ENCODE measurements at regions not wholly inside any gene's neighbourhood (a gene's known extent, or its start where the extent isn't known, plus 50 kb on each side); places are given as distances from the start of the nearest gene placed in this dataset.
A peak's percentile ranks its signal among the peaks of the same experiment; 100 is the strongest.
"Not testable (repeated sequence)": the region's sequence is repeated elsewhere in the genome, so short reads cannot be mapped to it uniquely, and the experiment has no call there.

DNA sequence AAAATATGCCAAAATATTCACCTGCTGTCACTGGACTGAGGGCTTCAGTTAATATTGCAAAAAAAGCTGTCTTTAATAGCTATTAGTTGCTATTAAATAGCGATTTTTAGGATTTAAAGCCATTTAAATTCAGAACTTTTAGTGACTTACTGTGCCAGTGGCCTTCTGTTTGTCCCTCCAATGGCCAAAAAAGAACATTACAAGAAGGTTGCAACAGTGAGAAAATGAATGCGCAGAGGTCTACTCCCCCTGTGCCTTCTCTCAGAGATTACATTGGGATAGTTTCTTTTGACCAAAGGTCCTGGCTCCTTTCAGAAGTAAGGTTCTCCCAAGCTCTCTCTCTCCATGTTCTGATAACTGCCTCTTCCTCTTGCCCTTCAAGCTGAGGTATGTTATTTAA, 930.3 kb upstream of the ARRDC3 start:
- no peak for DNase-seq (ENCODE audit: low read depth)
- TF ChIP-seq, protein P1, sequence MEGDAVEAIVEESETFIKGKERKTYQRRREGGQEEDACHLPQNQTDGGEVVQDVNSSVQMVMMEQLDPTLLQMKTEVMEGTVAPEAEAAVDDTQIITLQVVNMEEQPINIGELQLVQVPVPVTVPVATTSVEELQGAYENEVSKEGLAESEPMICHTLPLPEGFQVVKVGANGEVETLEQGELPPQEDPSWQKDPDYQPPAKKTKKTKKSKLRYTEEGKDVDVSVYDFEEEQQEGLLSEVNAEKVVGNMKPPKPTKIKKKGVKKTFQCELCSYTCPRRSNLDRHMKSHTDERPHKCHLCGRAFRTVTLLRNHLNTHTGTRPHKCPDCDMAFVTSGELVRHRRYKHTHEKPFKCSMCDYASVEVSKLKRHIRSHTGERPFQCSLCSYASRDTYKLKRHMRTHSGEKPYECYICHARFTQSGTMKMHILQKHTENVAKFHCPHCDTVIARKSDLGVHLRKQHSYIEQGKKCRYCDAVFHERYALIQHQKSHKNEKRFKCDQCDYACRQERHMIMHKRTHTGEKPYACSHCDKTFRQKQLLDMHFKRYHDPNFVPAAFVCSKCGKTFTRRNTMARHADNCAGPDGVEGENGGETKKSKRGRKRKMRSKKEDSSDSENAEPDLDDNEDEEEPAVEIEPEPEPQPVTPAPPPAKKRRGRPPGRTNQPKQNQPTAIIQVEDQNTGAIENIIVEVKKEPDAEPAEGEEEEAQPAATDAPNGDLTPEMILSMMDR (IDR thresholded peaks at IDR 0.05; ENCODE audit: control insufficient read depth, insufficient read depth, low read depth, low read length, missing control alignments), result no peak
- no peak overlapping the region for H3K4me3 ChIP-seq (ENCODE audit: control insufficient read depth, low read depth, low read length)

DNA sequence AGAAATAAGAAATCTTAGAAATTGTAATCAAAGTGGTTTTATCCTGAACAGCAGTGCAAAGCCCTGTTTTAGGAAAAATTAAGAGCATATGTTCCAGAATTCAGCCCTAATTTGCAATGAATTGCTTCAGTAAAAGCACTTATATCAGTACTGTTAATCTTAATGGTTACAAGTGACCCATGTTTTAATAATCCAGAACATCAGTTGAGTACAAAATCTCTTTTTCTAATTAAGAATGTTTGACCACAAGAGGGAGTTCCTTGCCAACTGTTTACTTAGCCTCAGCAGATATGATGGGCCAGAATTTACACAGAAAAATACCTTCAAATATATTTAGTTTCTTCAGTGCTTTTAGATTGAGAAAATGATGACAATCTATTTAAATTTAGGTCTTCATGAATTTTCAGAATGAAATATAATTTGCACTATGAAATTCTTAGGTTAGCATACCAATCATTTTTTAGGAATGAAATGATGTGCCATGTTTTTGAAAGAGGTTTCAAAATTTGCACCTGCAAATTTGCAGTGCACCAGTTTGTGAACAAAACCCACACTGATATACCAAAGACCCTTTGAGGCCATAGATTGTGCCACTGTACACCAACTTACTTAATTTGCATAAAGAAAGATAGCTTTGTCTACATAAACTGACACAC, 926.3 kb upstream of the ARRDC3 start:
- no peak overlapping the region for H3K4me3 ChIP-seq (ENCODE audit: control insufficient read depth, low read depth, low read length)
- DNase-seq (ENCODE audit: low read depth), result peak; percentile 29
- TF ChIP-seq, protein P1 (IDR thresholded peaks at IDR 0.05; ENCODE audit: control insufficient read depth, insufficient read depth, low read depth, low read length, missing control alignments), result peak; percentile 45

DNA sequence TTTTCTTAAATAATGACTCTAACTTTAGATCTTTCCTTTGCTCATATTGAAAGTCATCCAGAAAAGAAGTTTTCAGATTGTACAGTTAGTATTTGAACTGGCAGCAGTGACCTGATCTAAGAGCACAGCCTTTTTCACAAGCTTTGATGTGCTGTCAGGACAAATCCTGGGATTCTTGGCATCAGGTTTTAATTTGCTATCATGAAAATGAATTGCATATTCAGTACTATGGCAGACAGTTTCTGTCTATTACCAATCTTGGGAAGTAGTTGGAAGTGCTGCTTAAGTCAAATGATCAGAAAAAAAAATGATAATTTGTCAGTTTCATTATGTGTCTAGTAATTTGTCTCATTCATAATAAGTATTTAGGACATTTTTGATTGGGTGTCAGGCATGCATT, 925.6 kb upstream of the ARRDC3 start:
- no peak overlapping the region for H3K4me3 ChIP-seq (ENCODE audit: control insufficient read depth, low read depth, low read length)
- no peak for DNase-seq (ENCODE audit: low read depth)
- TF ChIP-seq, protein P1 (IDR thresholded peaks at IDR 0.05; ENCODE audit: control insufficient read depth, insufficient read depth, low read depth, low read length, missing control alignments), result no peak

DNA sequence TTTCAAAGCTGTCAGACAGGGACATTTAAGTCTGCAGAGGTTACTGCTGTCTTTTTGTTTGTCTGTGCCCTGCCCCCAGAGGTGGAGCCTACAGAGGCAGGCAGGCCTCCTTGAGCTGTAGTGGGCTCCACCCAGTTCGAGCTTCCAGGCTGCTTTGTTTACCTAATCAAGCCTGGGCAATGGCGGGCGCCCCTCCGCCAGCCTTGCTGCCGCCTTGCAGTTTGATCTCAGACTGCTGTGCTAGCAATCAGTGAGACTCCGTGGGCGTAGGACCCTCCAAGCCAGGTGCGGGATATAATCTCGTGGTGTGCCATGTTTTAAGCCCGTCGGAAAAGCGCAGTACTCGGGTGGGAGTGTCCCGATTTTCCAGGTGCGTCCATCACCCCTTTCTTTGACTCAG, 919.2 kb upstream of the ARRDC3 start:
- not testable (repeated sequence) for DNase-seq (ENCODE audit: low read depth); H3K4me3 ChIP-seq (ENCODE audit: control insufficient read depth, low read depth, low read length)

DNA sequence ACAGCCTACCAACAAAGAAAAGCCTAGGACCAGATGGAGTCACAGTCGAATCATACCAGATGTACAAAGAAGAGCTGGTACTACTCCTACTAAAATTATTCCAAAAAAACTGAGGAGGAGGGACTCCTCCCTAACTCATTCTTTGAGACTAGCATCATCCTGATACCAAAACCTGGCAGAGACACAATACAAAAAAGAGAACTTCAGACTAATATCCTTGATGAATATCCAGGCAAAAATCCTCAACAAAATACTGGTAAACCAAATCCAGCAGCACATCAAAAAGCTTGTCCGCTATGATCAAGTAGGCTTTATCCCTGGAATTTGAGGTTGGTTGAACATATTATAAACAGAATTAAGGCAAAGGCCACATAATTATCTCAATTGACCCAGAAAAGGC, 900.4 kb upstream of the ARRDC3 start:
- no peak overlapping the region for H3K4me3 ChIP-seq (ENCODE audit: control insufficient read depth, low read depth, low read length)
- no peak for DNase-seq (ENCODE audit: low read depth)
- TF ChIP-seq, protein P1 (IDR thresholded peaks at IDR 0.05; ENCODE audit: control insufficient read depth, insufficient read depth, low read depth, low read length, missing control alignments), result no peak

DNA sequence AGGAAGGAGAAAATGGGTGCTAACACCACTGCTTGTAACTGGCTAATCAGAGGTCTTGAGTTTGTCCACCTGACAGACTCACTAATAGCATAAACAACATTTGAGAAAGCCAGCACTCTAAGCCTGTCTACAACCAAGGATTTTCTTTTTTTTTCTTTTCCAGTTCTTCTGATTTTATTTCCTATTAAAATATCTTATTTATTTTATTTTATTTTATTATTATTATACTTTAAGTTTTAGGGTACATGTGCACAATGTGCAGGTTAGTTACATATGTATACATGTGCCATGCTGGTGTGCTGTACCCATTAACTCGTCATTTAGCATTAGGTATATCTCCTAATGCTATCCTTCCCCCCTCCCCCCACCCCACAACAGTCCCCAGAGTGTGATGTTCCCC, 888.6 kb upstream of the ARRDC3 start:
- DNase-seq (ENCODE audit: low read depth); H3K4me3 ChIP-seq (ENCODE audit: control insufficient read depth, low read depth, low read length): not testable (repeated sequence)

DNA sequence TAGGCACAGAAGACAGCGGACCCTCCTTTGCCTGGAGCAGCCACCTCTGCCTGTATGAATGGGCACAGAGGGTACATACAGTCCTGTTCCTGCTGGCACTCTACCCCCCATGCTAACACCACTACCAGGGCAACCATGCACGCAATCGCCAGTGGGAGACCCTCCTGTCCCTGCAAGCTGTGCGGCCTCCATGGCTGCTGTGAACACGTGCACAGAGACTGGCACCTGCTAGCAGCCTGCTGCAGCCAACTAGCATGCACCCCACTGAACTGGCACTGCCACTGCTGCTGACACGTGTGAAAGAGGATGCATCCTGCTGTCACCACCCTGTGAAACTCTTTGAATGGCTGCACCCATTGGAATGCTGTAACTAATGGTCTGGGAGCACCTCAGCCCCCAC, 885.2 kb upstream of the ARRDC3 start:
- H3K4me3 ChIP-seq (ENCODE audit: control insufficient read depth, low read depth, low read length), result no peak overlapping the region
- no peak for DNase-seq (ENCODE audit: low read depth)
- TF ChIP-seq, protein P1 (IDR thresholded peaks at IDR 0.05; ENCODE audit: control insufficient read depth, insufficient read depth, low read depth, low read length, missing control alignments), result no peak

DNA sequence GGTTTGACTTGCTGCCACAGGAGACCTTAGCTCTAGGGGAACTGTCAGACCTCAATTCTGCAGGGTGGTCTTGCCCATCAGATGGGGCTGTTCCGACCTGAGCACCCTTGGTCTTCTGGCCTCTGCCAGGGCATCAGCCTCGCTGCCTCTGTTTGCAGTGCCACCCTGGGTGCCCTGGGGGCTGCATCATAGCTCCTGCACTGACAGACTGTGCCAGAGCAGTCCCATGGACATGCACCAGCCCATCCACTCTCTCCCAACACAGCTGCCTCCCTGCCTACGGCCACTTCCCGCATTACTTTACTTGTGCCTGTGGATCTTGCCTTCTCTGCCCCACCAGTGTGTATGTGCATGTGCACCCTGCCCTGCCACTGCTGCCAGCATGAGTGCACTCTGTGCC, 884.7 kb upstream of the ARRDC3 start:
- TF ChIP-seq, protein P1 (IDR thresholded peaks at IDR 0.05; ENCODE audit: control insufficient read depth, insufficient read depth, low read depth, low read length, missing control alignments), result no peak
- no peak overlapping the region for H3K4me3 ChIP-seq (ENCODE audit: control insufficient read depth, low read depth, low read length)
- no peak for DNase-seq (ENCODE audit: low read depth)

Measured in AG09309 (cell line).